Nephron progenitor cell (in vitro differentiated cells): ENCODE measurements at regions not wholly inside any gene's neighbourhood (a gene's known extent, or its start where the extent isn't known, plus 50 kb on each side); places are given as distances from the start of the nearest gene placed in this dataset.

ENCODE experiments used
- DNase-seq: peaks from one replicate; pipeline ENCODE4 v3.0.0; 2021
- H3K27ac Mint-ChIP-seq: 2 replicates; pipeline ENCODE4 v1.8.0; 2021; ENCODE audit warnings: mild to moderate bottlenecking, moderate library complexity, mixed read lengths
- H3K27me3 Mint-ChIP-seq: 2 replicates; pipeline ENCODE4 v1.8.0; 2021; ENCODE audit warnings: mild to moderate bottlenecking, low read depth, mixed read lengths; ENCODE audit not compliant: poor library complexity
- H3K36me3 Mint-ChIP-seq: 2 replicates; pipeline ENCODE4 v1.8.0; 2021; ENCODE audit warnings: low read depth, mixed read lengths
- H3K4me1 Mint-ChIP-seq: 2 replicates; pipeline ENCODE4 v1.8.0; 2021; ENCODE audit warnings: mixed read lengths
- H3K4me3 Mint-ChIP-seq: 2 replicates; pipeline ENCODE4 v1.8.0; 2021; ENCODE audit warnings: mild to moderate bottlenecking, moderate library complexity, mixed read lengths
- H3K9me3 Mint-ChIP-seq: 2 replicates; pipeline ENCODE4 v1.8.0; 2021; ENCODE audit warnings: mild to moderate bottlenecking, moderate library complexity, mixed read lengths
- CTCF ChIP-seq: fragments of 200-600 bp; sonication (generic); IDR thresholded peaks from 2 replicates; pipeline ENCODE4 v1.5.0; 2021; ENCODE audit warnings: antibody characterized with exemption

DNA sequence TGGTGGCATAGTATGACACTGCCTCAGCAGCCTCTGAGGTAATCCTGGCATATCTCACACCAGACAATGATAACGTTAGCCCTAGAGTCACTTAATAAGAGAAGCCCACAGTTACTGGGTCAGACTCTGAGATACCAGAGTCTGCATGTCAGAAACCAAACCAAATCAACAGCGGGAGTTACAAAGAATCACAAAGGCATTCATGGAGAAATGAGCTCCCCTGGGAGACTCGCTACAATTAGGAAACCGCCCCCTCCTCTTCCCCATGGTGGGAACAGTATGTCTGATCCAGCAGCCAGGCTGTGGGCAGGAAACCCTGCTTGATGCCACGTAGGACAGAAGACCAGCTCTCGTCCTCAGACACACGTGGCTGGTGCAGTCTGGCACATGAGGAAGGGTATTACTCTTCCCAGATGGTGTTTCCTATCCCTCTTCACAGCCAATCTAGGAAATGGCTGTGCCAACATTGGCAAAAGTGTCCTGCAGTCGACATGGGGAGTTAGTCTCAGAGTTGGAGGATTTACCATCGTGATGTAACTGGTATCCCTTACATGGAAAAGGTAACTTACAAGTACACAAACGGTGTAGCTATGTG lies 485.4 kb downstream of the ZNF608 start:
- Mint-ChIP-seq H3K4me1 (no peaks in the 10 kb centered on the region), H3K27me3 (no peaks in the 10 kb centered on the region), H3K9me3 (peaks cover 15% of the 10 kb centered on the region), H3K4me3 (no peak overlapping the region), H3K36me3 (peaks cover 20% of the 10 kb centered on the region), H3K27ac (no peak overlapping the region)
- TF ChIP-seq CTCF = no peak
- DNase-seq = no peak

DNA sequence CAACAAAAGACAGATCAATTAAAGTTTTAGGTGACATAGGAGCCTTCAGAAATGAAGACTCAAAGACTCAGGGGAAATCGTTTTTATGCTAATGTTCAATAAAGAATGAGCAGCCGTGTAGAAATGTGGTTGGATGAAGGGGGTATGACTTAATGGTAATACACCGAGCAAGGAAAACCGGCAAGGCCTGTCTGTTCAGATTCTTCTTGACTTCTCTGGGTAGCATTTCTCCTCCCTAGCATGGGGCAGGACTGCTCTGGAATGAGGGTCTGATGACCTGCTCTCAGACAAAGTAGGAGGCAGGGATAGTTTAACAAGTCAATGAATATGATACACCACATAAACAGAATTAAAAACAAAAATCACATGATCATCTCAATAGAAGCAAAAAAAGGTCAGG lies 487.4 kb downstream of the ZNF608 start:
- Mint-ChIP-seq H3K4me1 (peaks cover 2% of the 10 kb centered on the region), H3K9me3 (peaks cover 29% of the 10 kb centered on the region), H3K36me3 (peaks cover 33% of the 10 kb centered on the region), H3K27ac (no peak overlapping the region), H3K27me3 (no peaks in the 10 kb centered on the region), H3K4me3 (no peak overlapping the region)
- DNase-seq = no peak
- TF ChIP-seq CTCF = no peak

- no peaks in the 10 kb centered on the region for H3K27me3 Mint-ChIP-seq
- H3K4me1 Mint-ChIP-seq = peaks cover 22% of the 10 kb centered on the region
- TF ChIP-seq CTCF = no peak
- H3K9me3 Mint-ChIP-seq = peaks cover 29% of the 10 kb centered on the region
- H3K36me3 Mint-ChIP-seq = peaks cover 33% of the 10 kb centered on the region
- no peak for DNase-seq
- H3K27ac Mint-ChIP-seq = no peak overlapping the region
- H3K4me3 Mint-ChIP-seq = no peak overlapping the region
Observed at GRCh38 chr5:124257048-124257447, 489.4 kb downstream of the ZNF608 start.

DNA sequence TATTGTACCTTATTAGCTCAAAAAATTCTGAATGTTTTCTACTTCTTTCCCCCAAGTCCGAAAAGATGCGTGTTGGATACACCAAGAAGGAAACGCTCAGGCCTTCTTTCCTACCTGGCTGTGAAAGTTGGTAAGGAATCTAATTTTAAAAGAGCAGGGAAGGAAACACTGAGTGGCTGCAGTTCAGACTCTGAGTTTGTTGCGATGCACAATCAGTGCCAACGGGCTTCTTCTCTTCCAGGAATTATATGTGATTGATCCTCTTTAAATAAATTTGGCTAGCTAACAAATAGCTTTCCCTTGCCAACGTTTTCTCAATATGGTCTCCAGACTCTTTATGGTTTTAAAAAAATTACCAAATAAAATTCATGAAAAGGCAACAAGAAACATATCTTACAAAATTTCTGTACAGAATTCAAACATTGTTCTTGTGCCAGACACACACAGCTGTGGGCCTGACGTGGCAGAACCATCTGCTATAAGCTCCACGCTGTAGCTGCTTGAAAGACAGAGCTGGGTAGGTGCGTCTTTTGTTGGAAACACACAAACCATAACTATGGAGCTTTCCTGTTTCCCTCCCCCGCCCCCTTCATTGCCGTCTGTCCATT lies 493.1 kb downstream of the ZNF608 start:
- peaks cover 38% of the 10 kb centered on the region for H3K4me1 Mint-ChIP-seq
- H3K27ac Mint-ChIP-seq = no peak overlapping the region
- H3K36me3 Mint-ChIP-seq = peaks cover 55% of the 10 kb centered on the region
- H3K9me3 Mint-ChIP-seq = peaks cover 53% of the 10 kb centered on the region
- no peaks in the 10 kb centered on the region for H3K27me3 Mint-ChIP-seq
- TF ChIP-seq CTCF = no peak
- no peak for DNase-seq
- no peak overlapping the region for H3K4me3 Mint-ChIP-seq

- H3K9me3 Mint-ChIP-seq = peaks cover 59% of the 10 kb centered on the region
- H3K4me3 Mint-ChIP-seq = no peak overlapping the region
- no peaks in the 10 kb centered on the region for H3K27me3 Mint-ChIP-seq
- peaks cover 54% of the 10 kb centered on the region for H3K36me3 Mint-ChIP-seq
- no peak overlapping the region for H3K27ac Mint-ChIP-seq
- H3K4me1 Mint-ChIP-seq = peaks cover 38% of the 10 kb centered on the region
- no peak for TF ChIP-seq CTCF
- DNase-seq = no peak
Observed at GRCh38 chr5:124252747-124253146, 493.7 kb downstream of the ZNF608 start.

DNA sequence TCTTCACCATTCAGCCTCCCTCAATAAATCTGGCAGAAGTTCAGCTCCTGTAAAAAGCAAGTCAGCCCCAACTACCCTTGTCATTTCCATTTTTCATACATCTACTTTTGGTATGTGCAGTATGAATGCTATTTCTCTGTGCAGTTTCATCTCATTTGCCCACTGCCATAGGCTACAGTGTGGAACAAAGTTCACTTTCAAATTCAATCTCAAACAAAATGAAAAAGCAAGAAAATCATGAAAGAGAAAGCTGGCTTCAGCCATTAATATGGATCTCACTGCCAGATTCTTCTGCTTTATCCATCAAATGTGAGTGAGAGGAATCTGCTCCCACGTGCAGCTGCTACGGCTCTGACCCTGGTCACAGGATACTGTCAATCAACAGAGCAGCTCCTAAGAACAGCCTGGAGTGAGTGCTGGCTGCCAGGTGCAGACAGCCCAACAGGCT lies 494.2 kb downstream of the ZNF608 start:
- H3K27ac Mint-ChIP-seq = no peak overlapping the region
- no peak for TF ChIP-seq CTCF
- no peaks in the 10 kb centered on the region for H3K27me3 Mint-ChIP-seq
- peaks cover 55% of the 10 kb centered on the region for H3K36me3 Mint-ChIP-seq
- no peak overlapping the region for H3K4me3 Mint-ChIP-seq
- DNase-seq = peak; percentile 24
- peaks cover 60% of the 10 kb centered on the region for H3K9me3 Mint-ChIP-seq
- H3K4me1 Mint-ChIP-seq = peaks cover 38% of the 10 kb centered on the region
